GM12878 (cell line): ENCODE measurements at regions not wholly inside any gene's neighbourhood (a gene's known extent, or its start where the extent isn't known, plus 50 kb on each side); places are given as distances from the start of the nearest gene placed in this dataset.

Experiments
- ATAC-seq: fragments of 200-7000 bp; cut with Tn5 transposase; 3 replicates; pipeline ENCODE4 v1.9.1; 2020; ENCODE audit warnings: mild to moderate bottlenecking, moderate library complexity
- BruUV-seq: library from RNA; stranded (reverse); fragments of 400-500 nt; replicated peaks from 2 replicates; lab custom pipeline; 2021; lab: Mats Ljungman, UMichigan
- CTCF ChIA-PET: fragments of 300-600 bp; sonication (Branson Sonifier 250); formaldehyde crosslinking; extraction: SDS; loops from one replicate; lab custom pipeline; 2021; ENCODE audit warnings: inconsistent platforms; lab: Yijun Ruan, JAX
- POLR2A ChIA-PET: fragments of 350-600 bp; formaldehyde crosslinking; extraction: SDS; loops from one replicate; lab custom pipeline; 2021; ENCODE audit warnings: inconsistent platforms; lab: Charles Lee
- RAD21 ChIA-PET: fragments of 300-600 bp; sonication (Branson Sonifier 250); formaldehyde crosslinking; loops from one replicate; lab custom pipeline; 2023; ENCODE audit warnings: antibody characterized with exemption; ENCODE audit not compliant: unreplicated experiment; lab: Charles Lee
- SMC1A ChIA-PET: fragments of 300-600 bp; sonication (Branson Sonifier 250); formaldehyde crosslinking; loops from one replicate; lab custom pipeline; 2023; ENCODE audit not compliant: unreplicated experiment, uncharacterized antibody; lab: Charles Lee
- DNase-seq: peaks from one replicate; pipeline ENCODE4 v3.0.0-alpha.2; 2011; ENCODE audit warnings: low read depth, low spot score
- FAIRE-seq: peaks from 3 replicates; lab custom pipeline; 2011; peaks lifted over from hg19 to GRCh38; lab: Jason Lieb, UNC
- H2AFZ ChIP-seq: 2 replicates; pipeline ENCODE4 v1.6.0; 2011; ENCODE audit warnings: low read depth, low read length, control low read depth; ENCODE audit not compliant: control insufficient read depth
- H3K27ac ChIP-seq: 2 replicates; pipeline ENCODE4 v1.5.1; 2011; ENCODE audit warnings: control low read depth; ENCODE audit not compliant: control insufficient read depth, insufficient read depth
- H3K27me3 ChIP-seq, 2 experiments: replicated peaks in 1 of 2; 2 replicates each; pipeline versions ENCODE4 v1.6.0 to v1.6.1; 2011; ENCODE audit warnings: low read length in 1 of 2; ENCODE audit not compliant: control insufficient read depth in 2 of 2, insufficient read depth in 2 of 2
- H3K36me3 ChIP-seq, 2 experiments: 2 replicates each; pipeline ENCODE4 v1.5.1; 2011; ENCODE audit warnings: low read length in 1 of 2; ENCODE audit not compliant: control insufficient read depth in 2 of 2, insufficient read depth in 2 of 2
- H3K4me1 ChIP-seq: 2 replicates; pipeline ENCODE4 v1.6.1; 2011; ENCODE audit warnings: mild to moderate bottlenecking, low read length, moderate library complexity, mixed read lengths; ENCODE audit not compliant: control insufficient read depth, insufficient read depth
- H3K4me2 ChIP-seq: 2 replicates; pipeline ENCODE4 v1.6.0; 2011; ENCODE audit warnings: control low read depth; ENCODE audit not compliant: control insufficient read depth, insufficient read depth
- H3K4me3 ChIP-seq: fragments of 200-600 bp; sonication (generic); 2 replicates; pipeline ENCODE4 v1.5.1; 2016
- H3K79me2 ChIP-seq: 2 replicates; pipeline ENCODE4 v1.6.0; 2011; ENCODE audit warnings: low read length; ENCODE audit not compliant: control insufficient read depth, insufficient read depth
- H3K9ac ChIP-seq: 2 replicates; pipeline ENCODE4 v1.8.0; 2011; ENCODE audit warnings: low read length, control low read depth, mixed read lengths; ENCODE audit not compliant: control insufficient read depth, insufficient read depth
- H3K9me3 ChIP-seq: replicated peaks from 3 replicates; pipeline ENCODE4 v1.5.1; 2011; ENCODE audit warnings: mild to moderate bottlenecking, low read length; ENCODE audit not compliant: control insufficient read depth, insufficient read depth
- H4K20me1 ChIP-seq: 2 replicates; pipeline ENCODE4 v1.6.0; 2011; ENCODE audit not compliant: control insufficient read depth, insufficient read depth
- ATF2 ChIP-seq: IDR thresholded peaks from 2 replicates; pipeline ENCODE4 v1.6.1; 2012; ENCODE audit warnings: low read length, inconsistent platforms
- BACH1 ChIP-seq: fragments of 450-650 bp; IDR thresholded peaks from 2 replicates; pipeline ENCODE4 v1.6.1; 2017; ENCODE audit warnings: mild to moderate bottlenecking, borderline replicate concordance
- CBX5 ChIP-seq: sonication (generic); IDR thresholded peaks from 2 replicates; pipeline ENCODE4 v1.6.1; 2016; ENCODE audit warnings: low read depth, moderate library complexity, mild to moderate bottlenecking, inconsistent platforms
- CREM ChIP-seq: IDR thresholded peaks from 2 replicates; pipeline ENCODE4 v1.6.1; 2014; ENCODE audit warnings: antibody characterized with exemption, low read depth
- IKZF1 ChIP-seq: fragments of 450-650 bp; conservative IDR thresholded peaks from 2 replicates; pipeline ENCODE4 v1.6.1; 2017; ENCODE audit warnings: antibody characterized with exemption, mild to moderate bottlenecking
- JUNB ChIP-seq: IDR thresholded peaks from 2 replicates; pipeline ENCODE4 v1.6.1; 2016; ENCODE audit warnings: antibody characterized with exemption, mild to moderate bottlenecking
- JUND ChIP-seq: IDR thresholded peaks from 2 replicates; pipeline ENCODE4 v1.6.1; 2012; ENCODE audit warnings: low read depth, mild to moderate bottlenecking, low read length, improper control_type of control experiment, moderate library complexity
- LARP7 ChIP-seq: fragments of 450-650 bp; IDR thresholded peaks from 2 replicates; pipeline ENCODE4 v1.6.1; 2017; ENCODE audit warnings: mild to moderate bottlenecking
- MTA2 ChIP-seq: fragments of 450-650 bp; IDR thresholded peaks from 2 replicates; pipeline ENCODE4 v1.6.1; 2016; ENCODE audit warnings: low read depth, mild to moderate bottlenecking, moderate library complexity
- NFYA ChIP-seq: IDR thresholded peaks from 2 replicates; pipeline ENCODE4 v1.6.1; 2011; ENCODE audit warnings: low read depth, mild to moderate bottlenecking, low read length, improper control_type of control experiment, borderline replicate concordance
- NR2F1 ChIP-seq: fragments of 450-650 bp; conservative IDR thresholded peaks from 2 replicates; pipeline ENCODE4 v1.6.1; 2017; ENCODE audit warnings: mild to moderate bottlenecking
- RELB ChIP-seq: fragments of 450-650 bp; IDR thresholded peaks from 2 replicates; pipeline ENCODE4 v1.6.1; 2017; ENCODE audit warnings: low read depth, mild to moderate bottlenecking, moderate library complexity
- TCF12 ChIP-seq: IDR thresholded peaks from 2 replicates; pipeline ENCODE4 v1.6.1; 2011; ENCODE audit warnings: low read depth, mild to moderate bottlenecking, low read length
- ZBTB4 ChIP-seq: fragments of 450-650 bp; formaldehyde crosslinking; IDR thresholded peaks from 2 replicates; pipeline ENCODE4 v1.4.0; 2022; ENCODE audit warnings: mild to moderate bottlenecking, moderate library complexity
- ZBTB40 ChIP-seq: fragments of 450-650 bp; IDR thresholded peaks from 2 replicates; pipeline ENCODE4 v1.6.1; 2016; ENCODE audit warnings: mild to moderate bottlenecking, moderate library complexity, borderline replicate concordance
- ZNF24 ChIP-seq: fragments of 450-650 bp; IDR thresholded peaks from 2 replicates; pipeline ENCODE4 v1.6.1; 2017; ENCODE audit warnings: antibody characterized with exemption, mild to moderate bottlenecking
- WGBS: methylation state at CpG from one replicate; pipeline ENCODE4 v1.1.6; 2016; ENCODE audit warnings: low lambda C conversion rate; ENCODE audit not compliant: insufficient replicate concordance, insufficient coverage; ENCODE audit errors: missing lambda C conversion rate; 5-methylcytosine and 5-hydroxymethylcytosine counted together
- in situ Hi-C: fragments of 300-500 bp; cut with MboI; formaldehyde crosslinking; loops from 9 replicates; pipeline ENCODE4 v1.14.3; 2018; ENCODE audit warnings: mixed read lengths
- intact Hi-C: fragments of 100-400 bp; cut with micrococcal nuclease; formaldehyde crosslinking; loops from one replicate; pipeline ENCODE4 v1.14.2; 2022; ENCODE audit not compliant: unreplicated experiment

- H3K9ac ChIP-seq: no peak overlapping the region
- H3K36me3 ChIP-seq: no peaks in the 10 kb centered on the region
- ChIA-PET CTCF (interaction anchor here (1.6 kb wide), 1 partner anchor 40 kb away, joined by 3 read pairs; no protein-coding TSS in a partner anchor), RAD21 (no interaction called here), SMC1A (interaction anchor here (1.4 kb wide), 1 partner anchor 9 kb away, joined by 8 read pairs; no protein-coding TSS in a partner anchor), POLR2A (no interaction called here)
- DNase-seq (no peak), FAIRE-seq (no peak), ATAC-seq (no peak)
- H3K9me3 ChIP-seq: no peaks in the 10 kb centered on the region
- H3K27me3 ChIP-seq: no peaks in the 10 kb centered on the region
- BruUV-seq: no TSS peak
- H2AFZ ChIP-seq: no peak overlapping the region
- no peaks in the 10 kb centered on the region for H4K20me1 ChIP-seq
- in situ Hi-C loops: no loop called here
- H3K4me2 ChIP-seq: no peak overlapping the region
- no peak overlapping the region for H3K27ac ChIP-seq
- intact Hi-C loops: no loop called here
- H3K4me3 ChIP-seq: no peak overlapping the region
- H3K4me1 ChIP-seq: no peaks in the 10 kb centered on the region; the same call in 1 of the 2 replicates
- H3K79me2 ChIP-seq: no peaks in the 10 kb centered on the region
- WGBS: 99% methylated on average over 2 of the region's 2 CpGs
- TF ChIP-seq NR2F1 (no peak), MTA2 (no peak), ZNF24 (no peak), CREM (no peak), RELB (no peak), ATF2 (no peak), ZBTB40 (no peak), IKZF1 (no peak), BACH1 (no peak), ZBTB4 (CRISPR knock-in tag) (no peak), CBX5 (no peak), JUND (no peak), NFYA (no peak), LARP7 (no peak), JUNB (no peak), TCF12 (no peak)
Observed at GRCh38 chr6:139759086-139759485, 384.6 kb upstream of the CITED2 start.
